Inferior parietal cortex (tissue), 1 donor: ENCODE measurements at regions not wholly inside any gene's neighbourhood (a gene's known extent, or its start where the extent isn't known, plus 50 kb on each side); places are given as distances from the start of the nearest gene placed in this dataset.
"Not testable (repeated sequence)": the region's sequence is repeated elsewhere in the genome, so short reads cannot be mapped to it uniquely, and the experiment has no call there.

ENCODE experiments used
- DNase-seq: peaks from one replicate; pipeline ENCODE4 v3.0.0-alpha.2; 2016; ENCODE audit errors: extremely low spot score

DNA sequence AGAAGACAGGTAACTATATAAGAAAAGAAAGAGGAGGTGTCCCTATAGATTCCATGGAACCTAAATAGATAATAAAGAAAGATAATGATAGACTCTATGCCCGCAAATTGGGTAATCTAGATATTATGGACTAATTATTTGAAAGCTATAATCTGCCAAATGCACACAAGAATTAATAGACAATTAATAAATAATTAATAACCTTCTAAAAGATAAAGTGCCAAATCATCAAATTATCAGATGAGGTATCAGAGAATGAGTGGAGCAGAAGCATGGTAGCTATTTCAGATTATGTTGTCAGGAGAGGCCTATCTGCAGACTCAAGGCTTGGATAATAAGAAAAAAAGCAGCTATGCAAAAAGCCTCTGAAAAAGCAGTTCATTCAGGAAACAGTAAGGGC lies 1120.8 kb downstream of the PLA2G4A start:
- DNase-seq: no peak

DNA sequence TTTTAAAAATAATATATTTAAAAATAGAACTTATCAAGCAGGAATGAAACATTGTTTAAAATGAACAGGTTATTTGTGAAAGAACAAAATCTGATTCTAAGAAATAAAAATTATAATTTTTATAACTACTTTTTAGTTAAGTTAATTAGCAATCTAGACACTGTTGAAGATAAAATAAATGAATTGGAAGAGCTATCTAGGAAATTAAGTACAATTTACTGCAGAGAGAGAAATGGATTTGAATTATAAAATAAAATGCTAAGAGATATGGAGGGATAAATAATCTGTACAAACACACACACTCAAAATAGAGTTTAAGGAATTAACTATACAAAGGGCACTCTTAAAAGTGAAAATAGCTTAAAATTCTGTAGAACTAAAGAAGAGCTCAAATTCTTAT lies 1123.1 kb downstream of the PLA2G4A start:
- DNase-seq: no peak

DNA sequence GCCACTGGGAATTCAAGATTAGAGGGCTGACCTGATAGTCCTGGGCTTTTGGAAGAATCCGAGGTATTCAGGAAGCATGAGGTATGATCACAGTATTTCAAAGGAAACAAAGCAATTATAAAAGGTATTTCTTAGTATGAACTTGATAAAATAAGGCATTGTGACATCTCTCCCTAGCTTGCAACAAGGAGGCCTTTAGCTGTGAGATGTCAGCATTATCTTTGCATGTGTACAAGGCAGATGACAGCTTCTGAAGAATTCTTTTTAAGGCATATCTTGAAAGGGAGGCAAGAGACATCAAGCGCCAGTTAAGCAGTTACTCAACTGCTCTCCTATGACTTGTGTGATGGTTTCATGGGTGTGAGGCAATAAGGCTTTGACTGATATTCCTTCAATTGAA lies 1123.7 kb downstream of the PLA2G4A start:
- no peak for DNase-seq

DNA sequence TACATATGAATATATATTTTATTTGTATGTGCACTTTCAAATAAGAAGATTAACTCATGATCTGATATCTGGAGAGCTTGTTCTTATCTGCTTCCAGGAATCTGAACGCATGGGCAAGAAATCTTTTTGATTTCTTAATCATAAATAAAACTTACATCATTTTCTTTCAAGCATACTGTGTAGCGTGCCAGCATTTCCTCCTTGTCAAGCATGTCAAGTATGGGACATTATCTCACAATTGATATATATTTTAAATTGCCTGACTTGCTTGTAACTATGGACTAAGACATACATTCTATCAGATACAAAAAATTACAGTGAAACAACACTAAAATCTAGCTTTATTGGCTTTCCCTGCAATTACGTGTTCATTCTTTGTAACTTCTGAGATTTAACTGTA lies 1128.2 kb downstream of the PLA2G4A start:
- DNase-seq: no peak

DNA sequence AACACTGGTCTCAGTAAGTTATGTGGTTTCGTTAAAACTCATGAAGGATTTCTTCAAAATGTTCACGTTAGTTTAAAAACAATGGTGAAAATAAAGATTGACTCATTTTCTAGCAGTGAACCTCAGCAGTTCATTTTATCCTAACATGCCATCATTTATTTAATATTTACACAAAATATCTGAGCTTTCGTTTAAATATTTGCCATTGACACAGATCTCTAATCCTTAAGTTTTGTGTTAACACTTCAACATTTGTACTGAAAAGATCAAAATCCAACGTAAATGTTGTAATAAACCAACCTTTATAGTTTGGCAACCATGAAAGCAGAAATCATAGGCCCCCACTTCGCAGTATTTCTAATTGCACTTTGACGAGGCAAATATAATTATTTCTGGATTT lies 1129.5 kb downstream of the PLA2G4A start:
- DNase-seq: no peak

DNA sequence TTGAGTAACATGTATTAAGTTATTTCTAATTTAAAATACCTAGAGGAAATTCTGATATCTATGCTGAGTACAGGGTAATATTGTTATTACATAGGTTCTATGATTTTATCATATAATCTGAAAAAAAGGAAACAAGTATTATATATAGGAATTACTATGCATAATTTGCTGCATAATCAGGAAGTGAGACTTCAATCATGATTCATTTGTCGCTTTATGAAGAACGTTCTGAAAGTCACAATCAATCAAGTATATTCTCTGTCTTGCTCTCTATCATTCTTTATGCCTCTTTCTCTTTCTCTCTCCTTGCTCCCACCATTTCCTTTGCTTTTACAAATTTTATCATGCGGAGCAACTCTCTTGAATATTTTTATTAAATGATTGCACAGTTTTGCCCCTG lies 1130.3 kb downstream of the PLA2G4A start:
- DNase-seq: no peak

DNA sequence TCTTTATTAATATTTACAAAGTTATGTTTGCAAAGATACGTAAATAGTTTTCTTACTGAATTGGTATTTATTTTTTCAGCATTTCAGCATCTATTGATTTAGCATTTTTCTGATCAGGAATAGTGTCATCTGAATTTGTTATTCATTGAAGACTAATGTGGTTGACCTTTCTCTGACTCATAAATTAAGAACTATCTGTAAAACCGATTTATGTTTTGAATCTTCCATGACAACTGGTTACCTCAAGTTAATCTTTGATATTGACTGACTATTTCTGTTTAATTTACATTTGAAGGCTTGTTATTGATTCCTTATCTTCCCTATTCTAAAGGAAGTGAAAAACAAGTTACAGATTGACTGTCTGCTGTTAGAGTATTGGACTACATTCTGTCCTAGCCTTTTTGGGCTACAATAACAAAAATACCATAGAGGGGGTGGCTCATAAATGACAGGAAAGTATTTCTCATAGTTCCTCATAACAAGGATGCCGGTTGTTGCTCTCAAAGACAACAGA lies 1131.4 kb downstream of the PLA2G4A start:
- no peak for DNase-seq

DNA sequence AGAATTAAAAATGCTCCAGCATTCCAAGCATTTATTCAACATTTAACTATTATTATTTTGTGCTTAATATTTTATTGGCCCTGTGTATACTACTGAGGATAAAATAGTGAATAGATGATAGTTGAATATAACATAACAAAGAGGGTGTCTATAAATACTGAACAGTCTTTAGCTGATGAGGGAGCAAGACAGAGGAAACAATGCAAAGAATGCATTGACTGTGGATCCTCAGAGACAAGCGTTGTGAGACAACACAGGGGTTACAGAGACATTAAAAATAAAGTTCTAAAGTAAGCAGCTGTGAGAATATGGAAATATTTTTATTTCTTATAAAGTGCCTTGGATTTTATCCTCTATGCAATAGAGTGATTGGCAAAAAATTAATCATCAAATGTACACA lies 1133.1 kb downstream of the PLA2G4A start:
- DNase-seq: no peak

DNA sequence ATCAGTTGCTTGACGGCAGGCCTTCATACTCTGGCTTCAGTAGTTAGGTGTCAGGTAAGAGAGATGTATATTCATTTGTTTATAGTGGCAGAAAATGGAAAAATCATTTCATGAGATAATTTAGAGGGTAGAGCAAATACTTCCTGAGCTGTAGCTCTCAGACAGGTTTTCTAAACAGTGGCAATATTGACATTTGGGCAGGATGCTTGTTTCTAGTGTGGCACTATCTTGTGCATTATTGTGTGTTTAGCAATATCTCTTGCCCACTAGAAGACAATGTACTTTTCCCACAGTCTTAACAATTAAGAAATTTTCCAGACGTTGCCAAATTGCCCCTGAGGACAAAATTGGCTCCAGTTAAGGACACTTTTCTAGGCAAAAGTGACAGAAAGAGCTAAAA lies 1143.1 kb downstream of the PLA2G4A start:
- DNase-seq: no peak

DNA sequence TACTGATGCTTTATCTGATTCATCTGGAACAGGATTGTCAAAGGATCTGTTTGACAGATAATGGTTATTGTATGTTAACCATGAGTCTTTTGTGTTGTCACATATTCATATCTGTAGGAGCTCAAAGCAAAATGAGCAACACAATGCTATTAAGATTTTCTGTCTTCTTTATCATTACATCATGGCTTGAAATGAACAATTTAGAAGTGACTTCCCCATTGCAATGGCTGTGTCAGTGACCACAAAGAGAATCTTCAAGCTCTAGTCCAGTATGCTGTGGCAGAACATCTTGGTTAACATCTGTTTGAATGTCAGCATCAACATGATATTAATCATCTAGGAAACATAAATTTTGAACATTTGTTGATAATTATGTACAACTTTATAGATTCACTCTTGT lies 1148.5 kb downstream of the PLA2G4A start:
- DNase-seq: no peak

DNA sequence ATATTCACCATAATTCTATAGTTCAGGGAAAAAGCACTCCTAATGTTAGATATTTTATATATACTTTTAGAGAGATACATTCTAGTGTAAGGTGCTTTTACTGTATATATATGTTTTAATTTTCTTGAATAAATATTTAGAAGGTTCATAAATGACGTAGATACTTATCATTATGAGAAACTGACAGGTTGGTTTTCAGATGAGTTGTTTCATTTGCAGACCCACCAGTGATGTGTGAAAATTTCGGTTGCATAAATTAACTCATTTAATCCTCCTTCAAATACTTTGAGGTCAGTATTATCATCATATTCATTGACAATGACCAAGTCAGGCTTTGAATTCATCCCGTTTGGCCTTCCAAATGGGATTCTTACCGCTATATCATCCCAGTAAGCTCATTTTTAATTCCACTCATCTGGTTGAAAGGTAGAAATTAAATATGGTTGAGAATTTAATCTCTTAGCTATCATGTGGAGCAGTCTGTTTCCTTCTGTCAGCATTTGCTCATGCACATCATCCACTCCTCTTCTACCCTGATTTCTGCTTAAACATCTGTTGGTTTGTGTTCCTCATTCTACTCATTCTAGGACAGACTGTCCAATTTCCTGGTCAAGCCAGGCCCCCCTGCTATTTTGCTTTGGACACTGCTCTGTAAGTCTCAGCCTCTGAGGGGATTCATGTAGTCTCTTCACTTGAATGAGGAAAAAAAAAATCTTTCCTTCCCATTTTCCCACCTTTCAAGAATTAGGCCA lies 1156.6 kb downstream of the PLA2G4A start:
- no peak for DNase-seq

DNA sequence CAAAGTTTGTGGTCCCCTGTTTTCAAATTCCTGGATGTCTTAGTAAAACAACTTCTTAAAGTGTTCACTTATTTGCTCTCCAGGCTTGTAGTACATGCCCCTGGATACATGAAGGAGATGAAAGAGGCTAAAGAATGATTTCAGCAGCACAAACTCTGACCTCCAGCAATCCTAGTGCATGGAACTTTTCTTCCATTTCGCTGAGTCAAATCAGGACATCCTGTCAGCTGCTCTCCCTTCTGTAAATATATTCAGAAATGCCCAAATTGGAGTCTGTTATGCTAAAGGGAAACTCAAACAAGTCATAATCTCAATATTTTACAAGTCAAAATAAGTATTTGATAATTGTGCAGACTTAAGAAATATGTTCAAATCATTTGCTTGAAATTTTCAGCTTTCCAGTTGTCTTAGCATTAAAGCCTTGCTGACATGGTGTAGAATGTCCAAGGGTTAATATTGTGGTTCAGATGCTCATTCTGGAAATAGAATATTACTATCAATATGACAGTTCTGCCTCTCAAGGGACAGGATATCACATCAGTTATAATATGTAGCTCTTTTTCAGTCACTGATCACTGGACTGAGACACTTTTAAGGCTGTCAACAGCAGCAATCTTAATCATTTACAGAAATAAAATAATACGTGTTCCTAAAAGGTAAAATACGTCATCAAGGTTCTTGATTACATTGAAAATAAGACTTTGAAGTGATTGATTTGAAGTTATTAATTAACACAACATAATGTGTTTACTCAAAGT lies 1157.3 kb downstream of the PLA2G4A start:
- no peak for DNase-seq

DNA sequence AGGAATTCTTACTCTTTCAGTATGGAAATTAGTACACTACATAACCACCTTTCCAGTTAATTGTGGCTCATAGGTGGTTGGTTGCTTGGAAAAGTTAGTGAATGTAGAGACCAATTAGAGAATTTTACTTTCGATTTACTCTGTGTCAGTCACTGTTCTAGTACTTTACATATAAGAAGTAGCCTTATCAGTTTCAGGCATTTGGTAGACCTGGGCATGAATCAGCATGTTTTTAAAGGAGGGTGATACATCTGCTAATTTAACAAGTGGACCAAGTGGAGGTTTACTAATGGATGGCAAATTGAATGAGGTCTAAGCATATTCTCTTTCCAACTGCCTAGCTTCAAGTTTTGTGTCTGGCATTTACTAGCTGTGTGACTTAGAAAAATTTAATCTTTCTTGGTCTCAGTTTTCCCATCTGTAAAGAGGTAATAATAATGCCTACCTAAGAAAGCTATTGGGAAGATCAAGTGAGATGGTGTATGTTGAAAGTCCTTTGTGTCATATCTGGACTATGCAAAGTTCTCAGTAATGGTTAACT lies 1158.6 kb downstream of the PLA2G4A start:
- DNase-seq: no peak

DNA sequence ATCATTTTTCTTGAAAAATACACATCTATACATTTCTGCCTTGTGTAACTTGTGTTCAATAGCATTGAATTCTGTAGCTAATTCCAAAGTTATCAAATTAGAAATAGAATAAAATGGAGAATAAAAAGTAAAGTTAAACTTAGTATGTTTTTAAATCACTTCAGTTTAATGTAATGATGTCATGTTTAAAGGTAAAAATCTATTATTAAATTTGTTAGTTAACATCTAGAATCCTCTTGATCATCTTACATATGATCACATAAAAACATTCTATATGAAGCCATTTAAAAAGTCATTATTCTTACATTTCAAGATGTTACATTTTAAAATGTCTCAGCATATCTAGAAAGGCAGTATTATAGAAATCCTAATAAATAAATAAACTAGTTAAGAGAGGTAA lies 1163.2 kb downstream of the PLA2G4A start:
- no peak for DNase-seq

DNA sequence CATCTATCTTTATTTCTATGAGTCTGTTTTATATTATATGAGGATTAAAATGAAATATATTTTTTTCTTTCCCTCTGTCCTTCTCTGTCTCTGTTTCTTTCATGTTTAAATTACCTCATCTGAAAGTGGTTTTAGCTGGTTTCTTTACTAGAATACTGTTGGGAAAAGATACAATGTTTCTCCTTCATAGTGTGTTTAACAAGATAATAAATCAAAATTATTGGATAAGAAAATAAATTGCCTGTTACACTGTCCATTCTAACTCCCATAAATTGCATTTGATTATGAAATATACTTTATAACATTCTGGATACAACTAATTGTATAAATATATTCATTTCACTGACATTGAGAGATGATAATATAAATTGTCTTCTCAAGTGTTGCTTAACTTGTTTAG lies 1168.0 kb downstream of the PLA2G4A start:
- DNase-seq: no peak

DNA sequence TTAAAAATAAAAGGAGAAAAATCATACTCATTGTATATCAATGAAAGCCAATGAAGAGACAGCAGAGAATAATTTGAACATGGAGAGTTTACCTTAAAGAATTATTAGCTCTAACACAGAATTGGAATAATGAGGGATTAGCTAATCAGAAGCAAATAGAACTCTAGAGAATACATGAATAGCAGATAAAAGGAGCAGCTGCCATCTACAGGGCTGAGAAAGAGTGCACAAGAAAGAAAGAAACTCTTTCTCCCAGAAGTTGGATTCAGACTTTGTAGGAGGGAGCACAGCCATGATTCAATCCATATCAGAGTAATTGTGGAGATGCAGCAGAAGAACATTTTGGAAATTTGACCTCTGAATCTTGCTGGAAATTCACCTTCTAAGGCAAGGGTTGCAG lies 1171.2 kb downstream of the PLA2G4A start:
- no peak for DNase-seq

DNA sequence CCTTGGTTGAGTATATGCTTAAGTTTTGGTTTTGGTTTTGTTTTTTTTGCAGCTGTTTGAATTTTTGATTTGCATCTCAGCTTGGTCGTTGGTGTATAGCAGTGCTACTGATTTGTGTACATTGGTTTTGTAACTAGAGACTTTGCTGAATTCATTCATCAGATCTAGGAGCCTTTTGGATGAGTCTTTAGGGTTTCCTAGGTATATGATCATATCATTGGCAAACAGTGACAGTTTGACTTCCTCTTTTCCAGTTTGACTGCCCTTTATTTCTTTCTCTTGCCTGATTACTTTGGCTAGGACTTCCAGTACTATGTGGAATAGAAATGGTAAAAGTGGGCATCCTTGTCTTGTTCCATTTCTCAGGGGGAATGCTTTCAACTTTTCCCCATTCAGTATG lies 1174.9 kb downstream of the PLA2G4A start:
- DNase-seq: not testable (repeated sequence)

DNA sequence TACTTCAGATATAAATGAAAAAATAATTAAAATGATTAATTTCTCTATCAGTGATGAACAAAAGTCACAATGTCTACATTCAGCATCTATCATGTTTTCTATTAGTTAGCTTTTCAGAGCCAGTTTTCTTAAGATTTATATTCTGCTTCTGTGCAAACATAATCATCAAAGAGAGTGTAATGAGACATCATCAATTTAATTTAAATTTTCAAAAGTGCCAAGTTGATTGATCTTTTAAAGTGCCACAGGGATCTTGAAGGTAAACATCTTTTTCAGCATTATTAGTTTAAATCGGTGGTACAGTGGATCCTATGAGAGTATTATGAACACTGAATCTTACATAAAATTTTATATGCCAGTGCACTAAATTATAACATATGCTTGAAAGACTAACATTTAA lies 1176.1 kb downstream of the PLA2G4A start:
- DNase-seq: no peak

DNA sequence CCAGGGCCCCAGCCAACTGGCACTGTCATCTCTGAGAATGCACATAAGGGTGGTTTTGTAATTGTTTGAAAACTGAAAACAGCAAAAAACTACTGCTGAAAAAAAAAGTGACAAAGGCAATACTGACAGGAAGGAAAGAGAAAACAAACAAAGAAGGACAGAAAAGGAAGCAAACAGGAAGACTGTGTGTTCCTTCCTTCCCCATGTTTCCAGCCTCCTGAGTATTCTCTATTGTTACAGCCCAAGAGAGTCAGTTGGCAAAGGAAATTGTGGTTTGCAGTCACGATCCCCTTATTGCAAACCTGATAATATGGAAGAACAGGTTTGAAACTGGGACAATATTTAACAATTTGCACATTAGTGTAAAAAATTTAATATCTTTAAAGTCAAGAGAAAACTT lies 1177.6 kb downstream of the PLA2G4A start:
- DNase-seq: no peak

DNA sequence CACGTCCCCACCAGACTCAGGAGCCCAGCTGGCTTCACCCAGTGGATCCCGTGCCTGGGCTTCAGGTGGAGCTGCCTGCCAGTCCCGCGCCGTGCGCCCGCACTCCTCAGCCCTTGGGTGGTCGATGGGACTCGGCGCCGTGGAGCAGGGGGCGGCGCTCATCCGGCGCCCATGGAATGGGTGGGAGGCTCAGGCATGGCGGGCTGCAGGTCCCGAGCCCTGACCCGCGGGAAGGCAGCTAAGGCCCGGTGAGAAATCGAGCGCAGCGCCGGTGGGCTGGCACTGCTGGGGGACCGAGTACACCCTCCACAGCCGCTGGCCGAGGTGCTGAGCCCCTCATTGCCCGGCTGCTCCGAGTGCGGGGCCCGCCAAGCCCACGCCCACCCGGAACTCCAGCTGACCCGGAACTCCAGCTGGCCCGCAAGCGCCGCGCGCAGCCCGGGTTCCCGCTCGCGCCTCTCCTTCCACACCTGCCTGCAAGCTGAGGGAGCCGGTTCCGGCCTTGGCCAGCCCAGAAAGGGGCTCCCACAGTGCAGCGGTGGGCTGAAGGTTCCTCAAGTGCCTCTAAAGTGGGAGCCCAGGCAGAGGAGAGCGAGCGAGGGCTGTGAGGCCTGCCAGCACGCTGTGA lies 1184.6 kb downstream of the PLA2G4A start:
- not testable (repeated sequence) for DNase-seq

DNA sequence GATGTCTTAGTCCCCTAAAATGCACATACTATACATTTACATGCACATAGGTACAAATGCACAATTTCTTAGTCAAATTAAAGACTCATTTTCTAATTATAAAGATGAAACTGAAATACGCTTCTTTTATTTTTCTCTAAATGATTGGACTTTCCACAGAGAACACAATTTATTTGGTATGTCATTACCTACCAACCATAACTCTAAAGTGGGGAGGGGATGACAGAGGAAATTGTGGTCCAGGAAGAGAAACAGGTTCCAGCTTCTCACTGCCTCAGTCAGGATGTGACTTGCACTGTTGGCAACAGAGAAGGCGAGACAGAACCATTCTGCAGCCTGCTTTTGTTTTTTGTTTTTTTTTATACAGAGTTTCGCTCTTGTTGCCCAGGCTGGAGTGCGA lies 1189.2 kb downstream of the PLA2G4A start:
- no peak for DNase-seq

DNA sequence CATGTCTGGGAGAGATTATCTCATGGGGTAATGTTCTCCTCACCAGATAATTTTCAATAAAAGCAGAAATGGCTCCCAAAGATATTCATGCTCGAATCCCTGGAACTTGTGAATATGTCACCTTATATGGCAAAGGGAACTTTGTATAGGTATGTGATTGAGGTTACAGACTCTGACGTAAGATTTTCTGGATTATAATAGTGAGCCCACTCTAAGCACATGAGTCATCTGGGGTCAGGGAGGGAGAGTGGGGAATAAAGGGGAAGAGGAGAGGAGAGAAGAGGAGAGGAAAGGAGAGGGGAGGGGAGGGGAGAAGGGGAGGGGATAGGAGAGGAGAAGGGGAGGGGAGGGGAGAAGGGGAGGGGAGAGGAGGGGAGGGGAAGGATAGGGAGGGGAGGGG lies 1193.9 kb downstream of the PLA2G4A start:
- DNase-seq: no peak

DNA sequence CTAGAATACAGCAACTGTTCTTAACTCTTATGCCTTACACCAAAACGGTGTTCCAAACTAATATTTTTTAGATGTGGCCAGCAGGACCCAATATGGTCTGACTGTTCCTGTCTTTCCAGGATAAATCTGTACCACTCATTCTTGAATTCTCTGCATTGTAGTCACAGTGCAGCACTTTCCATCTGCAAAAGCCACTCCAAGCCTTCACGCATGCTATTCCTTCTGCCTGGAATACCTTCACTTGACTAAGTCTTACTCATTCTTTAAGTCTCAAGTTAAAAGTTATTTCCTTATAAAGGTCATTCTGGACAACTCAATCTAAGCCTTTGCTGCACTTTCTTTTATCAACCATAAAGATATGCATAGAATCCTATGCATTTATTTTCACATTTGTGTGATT lies 1194.5 kb downstream of the PLA2G4A start:
- no peak for DNase-seq
